Neural progenitor cell (in vitro differentiated cells): ENCODE measurements at regions not wholly inside any gene's neighbourhood (a gene's known extent, or its start where the extent isn't known, plus 50 kb on each side); places are given as distances from the start of the nearest gene placed in this dataset.

Source experiments
- CTCF ChIP-seq: fragments of 200-600 bp; sonication (generic); IDR thresholded peaks from 2 replicates; pipeline ENCODE4 v1.5.1; 2017; ENCODE audit warnings: antibody characterized with exemption, mild to moderate bottlenecking
- EZH2 ChIP-seq: fragments of 200-600 bp; sonication (generic); IDR thresholded peaks from 2 replicates; pipeline ENCODE4 v1.6.1; 2017; ENCODE audit warnings: antibody characterized with exemption, mild to moderate bottlenecking, moderate library complexity
- EZH2phosphoT487 ChIP-seq: fragments of 200-600 bp; sonication (generic); IDR thresholded peaks from 2 replicates; pipeline ENCODE4 v1.6.1; 2017; ENCODE audit warnings: antibody characterized with exemption

DNA sequence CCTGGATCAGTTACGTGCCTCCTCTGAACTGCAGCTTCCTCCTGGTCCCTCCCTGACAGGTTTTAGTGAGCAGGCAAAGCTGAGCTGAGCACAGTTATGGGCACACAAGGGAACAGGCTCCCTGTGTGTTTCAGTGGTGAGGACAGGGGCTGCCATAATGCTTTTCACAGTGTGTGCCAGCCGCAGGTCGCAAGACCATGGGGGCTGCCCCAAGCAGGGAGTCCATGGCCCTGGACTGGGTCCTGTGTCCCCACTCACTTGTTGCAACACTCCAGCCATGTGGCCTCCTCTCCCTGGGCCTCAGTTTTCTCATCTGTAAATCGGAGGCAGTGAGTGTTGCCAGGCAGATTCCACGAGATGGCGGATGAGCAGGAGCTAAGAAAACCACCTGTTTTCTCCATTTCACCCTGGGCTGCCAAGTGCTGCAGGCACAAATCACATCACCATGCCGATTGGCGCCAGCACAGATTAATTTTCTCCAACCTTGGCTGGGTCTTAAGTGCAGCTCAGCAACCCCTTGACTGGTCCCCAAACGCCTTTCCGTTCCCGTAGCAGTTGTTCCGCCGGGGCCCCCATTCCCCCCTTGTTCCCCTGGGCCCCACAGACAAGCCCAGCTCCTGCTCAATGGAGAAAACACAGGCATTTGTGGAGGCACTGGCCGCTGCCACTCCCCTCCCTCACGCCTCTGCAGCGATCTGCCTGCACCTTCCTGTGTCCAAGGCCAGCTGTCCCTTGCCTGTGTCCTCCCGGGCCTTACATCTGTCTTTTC is 57.1 kb upstream of the NNAT start:
- no peak for TF ChIP-seq CTCF
- no peak for TF ChIP-seq EZH2
- no peak for TF ChIP-seq EZH2phosphoT487
